ENCODE measurements at regions not wholly inside any gene's neighbourhood (a gene's known extent, or its start where the extent isn't known, plus 50 kb on each side); places are given as distances from the start of the nearest gene placed in this dataset.

GRCh38 chr2:120576509-120577474 lies 158.9 kb upstream of the GLI2 start:
- intact Hi-C loops (cut with DNase I), result no loop called here
- no peaks in the 10 kb centered on the region for H3K27me3 ChIP-seq
- no peak overlapping the region for H3K4me3 ChIP-seq
- peaks cover 5% of the 10 kb centered on the region for H3K4me1 ChIP-seq (ENCODE audit: insufficient read depth)
- no peaks in the 10 kb centered on the region for H3K36me3 ChIP-seq
- WGBS, 3 donors, result 7 to 9% (median 8%) methylated on average over 42 to 51 of the region's 51 CpGs
- no peak overlapping the region for H3K27ac ChIP-seq
- H3K9me3 ChIP-seq, result no peaks in the 10 kb centered on the region
- no peak for TF ChIP-seq CTCF (IDR thresholded peaks at IDR 0.05)
- no peak for TF ChIP-seq POLR2A (IDR thresholded peaks at IDR 0.05)
- TF ChIP-seq EP300 (IDR thresholded peaks at IDR 0.05), result no peak
- peak in 2 of 5 donors; percentile 49 to 55 for DNase-seq

- H3K4me1 ChIP-seq (ENCODE audit: insufficient read depth), result peaks cover 5% of the 10 kb centered on the region
- H3K4me3 ChIP-seq, result no peak overlapping the region
- H3K36me3 ChIP-seq, result no peaks in the 10 kb centered on the region
- WGBS, 3 donors, result 85 to 93% (median 92%) methylated on average over 12 of the region's 12 CpGs
- no peaks in the 10 kb centered on the region for H3K9me3 ChIP-seq
- H3K27ac ChIP-seq, result no peak overlapping the region
- TF ChIP-seq CTCF (IDR thresholded peaks at IDR 0.05), result no peak
- no peak for TF ChIP-seq POLR2A (IDR thresholded peaks at IDR 0.05)
- no peak for TF ChIP-seq EP300 (IDR thresholded peaks at IDR 0.05)
- DNase-seq, result no peak
- intact Hi-C loops (cut with DNase I), result no loop called here
- H3K27me3 ChIP-seq, result no peaks in the 10 kb centered on the region
Observed at GRCh38 chr2:120577721-120578295, 157.9 kb upstream of the GLI2 start.

GRCh38 chr2:120578576-120579352 lies 156.9 kb upstream of the GLI2 start:
- peaks cover 5% of the 10 kb centered on the region for H3K4me1 ChIP-seq (ENCODE audit: insufficient read depth)
- no peak overlapping the region for H3K27ac ChIP-seq
- no peaks in the 10 kb centered on the region for H3K27me3 ChIP-seq
- intact Hi-C loops (cut with DNase I), result no loop called here
- 92 to 94% (median 93%) methylated on average over 17 of the region's 17 CpGs for WGBS, 3 donors
- TF ChIP-seq CTCF (IDR thresholded peaks at IDR 0.05) (no peak), EP300 (IDR thresholded peaks at IDR 0.05) (no peak), POLR2A (IDR thresholded peaks at IDR 0.05) (no peak)
- no peaks in the 10 kb centered on the region for H3K36me3 ChIP-seq
- DNase-seq, result no peak
- no peaks in the 10 kb centered on the region for H3K9me3 ChIP-seq
- H3K4me3 ChIP-seq, result no peak overlapping the region

GRCh38 chr2:120579916-120580685 lies 155.6 kb upstream of the GLI2 start:
- Histone ChIP-seq H3K4me3 (no peak overlapping the region), H3K4me1 (ENCODE audit: insufficient read depth) (peaks cover 5% of the 10 kb centered on the region), H3K36me3 (no peaks in the 10 kb centered on the region), H3K27ac (no peak overlapping the region), H3K27me3 (no peaks in the 10 kb centered on the region), H3K9me3 (no peaks in the 10 kb centered on the region)
- no peak for TF ChIP-seq POLR2A (IDR thresholded peaks at IDR 0.05)
- no peak for TF ChIP-seq EP300 (IDR thresholded peaks at IDR 0.05)
- TF ChIP-seq CTCF (IDR thresholded peaks at IDR 0.05), result no peak
- 80 to 83% (median 82%) methylated on average over 11 of the region's 11 CpGs for WGBS, 3 donors
- intact Hi-C loops (cut with DNase I), result no loop called here
- DNase-seq, result no peak
